Cardiac muscle cell (in vitro differentiated cells and primary cell): ENCODE measurements at regions not wholly inside any gene's neighbourhood (a gene's known extent, or its start where the extent isn't known, plus 50 kb on each side); places are given as distances from the start of the nearest gene placed in this dataset.

ENCODE experiments used
- DNase-seq, 2 donors: peaks; one replicate each; pipeline versions ENCODE4 v3.0.0 to v3.0.0-alpha.2; 2010 to 2017; ENCODE audit warnings: low read depth in 1 of 2, low spot score in 1 of 2
- H3K27ac ChIP-seq: fragments of 200-600 bp; sonication (generic); 2 replicates; pipeline ENCODE4 v1.5.1; 2016
- H3K27me3 ChIP-seq: fragments of 200-600 bp; sonication (generic); 2 replicates; pipeline ENCODE4 v1.6.0; 2016; ENCODE audit warnings: control low read depth
- H3K36me3 ChIP-seq: fragments of 200-600 bp; sonication (generic); 2 replicates; pipeline ENCODE4 v1.5.1; 2016; ENCODE audit warnings: control low read depth
- H3K4me1 ChIP-seq: fragments of 200-600 bp; sonication (generic); 2 replicates; pipeline ENCODE4 v1.8.1; 2017; ENCODE audit warnings: low read depth, mild to moderate bottlenecking, mixed run types
- H3K4me3 ChIP-seq: fragments of 200-600 bp; sonication (generic); 2 replicates; pipeline ENCODE4 v1.5.1; 2016; ENCODE audit warnings: mild to moderate bottlenecking
- H3K9me3 ChIP-seq: fragments of 200-600 bp; sonication (generic); 2 replicates; pipeline ENCODE4 v1.5.1; 2017; ENCODE audit warnings: low read depth, mild to moderate bottlenecking, control low read depth
- CTCF ChIP-seq: IDR thresholded peaks from 2 replicates; pipeline ENCODE4 v1.5.1; 2012; ENCODE audit warnings: low read depth, mild to moderate bottlenecking, low read length

- Histone ChIP-seq H3K36me3 (no peaks in the 10 kb centered on the region), H3K9me3 (no peaks in the 10 kb centered on the region), H3K27ac (no peak overlapping the region), H3K4me3 (no peak overlapping the region), H3K27me3 (no peaks in the 10 kb centered on the region), H3K4me1 (no peaks in the 10 kb centered on the region)
- no peak for DNase-seq
- no peak for TF ChIP-seq CTCF
Measured at GRCh38 chr3:102741694-102742093, 306.9 kb downstream of the ZPLD1 start.

GRCh38 chr3:102745881-102746280, 311.1 kb downstream of the ZPLD1 start:
- H3K9me3 ChIP-seq = no peaks in the 10 kb centered on the region
- no peaks in the 10 kb centered on the region for H3K27me3 ChIP-seq
- H3K4me1 ChIP-seq = no peaks in the 10 kb centered on the region
- no peaks in the 10 kb centered on the region for H3K36me3 ChIP-seq
- TF ChIP-seq CTCF = no peak
- no peak overlapping the region for H3K27ac ChIP-seq
- H3K4me3 ChIP-seq = no peak overlapping the region
- DNase-seq = no peak

GRCh38 chr3:102747611-102748010, 312.8 kb downstream of the ZPLD1 start:
- DNase-seq = no peak
- H3K9me3 ChIP-seq = no peaks in the 10 kb centered on the region
- no peaks in the 10 kb centered on the region for H3K27me3 ChIP-seq
- H3K4me1 ChIP-seq = no peaks in the 10 kb centered on the region
- TF ChIP-seq CTCF = no peak
- H3K27ac ChIP-seq = no peak overlapping the region
- H3K4me3 ChIP-seq = no peak overlapping the region
- no peaks in the 10 kb centered on the region for H3K36me3 ChIP-seq

- Histone ChIP-seq H3K4me1 (no peaks in the 10 kb centered on the region), H3K36me3 (no peaks in the 10 kb centered on the region), H3K27ac (no peak overlapping the region), H3K27me3 (no peaks in the 10 kb centered on the region), H3K9me3 (no peaks in the 10 kb centered on the region), H3K4me3 (no peak overlapping the region)
- TF ChIP-seq CTCF = no peak
- no peak for DNase-seq
Measured at GRCh38 chr3:102748646-102749045, 313.8 kb downstream of the ZPLD1 start.

- H3K27me3 ChIP-seq = no peaks in the 10 kb centered on the region
Measured at GRCh38 chr3:102750322-102750721, 315.5 kb downstream of the ZPLD1 start.

More at GRCh38 chr3:102750322-102750721, 315.5 kb downstream of the ZPLD1 start:
- Histone ChIP-seq H3K27ac (no peak overlapping the region), H3K9me3 (no peaks in the 10 kb centered on the region), H3K4me3 (no peak overlapping the region), H3K36me3 (no peaks in the 10 kb centered on the region), H3K4me1 (no peaks in the 10 kb centered on the region)
- DNase-seq = no peak
- TF ChIP-seq CTCF = no peak
